Colonic mucosa (tissue), 4 donors: ENCODE measurements at regions not wholly inside any gene's neighbourhood (a gene's known extent, or its start where the extent isn't known, plus 50 kb on each side); places are given as distances from the start of the nearest gene placed in this dataset.

Experiments
- DNase-seq: peaks from one replicate; pipeline ENCODE4 v3.0.0-alpha.2; 2020
- H3K27ac ChIP-seq: fragments of 200-600 bp; one replicate; pipeline ENCODE4 v1.8.0; 2021
- H3K27me3 ChIP-seq: fragments of 200-600 bp; one replicate; pipeline ENCODE4 v1.8.0; 2021
- H3K36me3 ChIP-seq: fragments of 200-600 bp; one replicate; pipeline ENCODE4 v1.8.0; 2021
- H3K4me1 ChIP-seq: fragments of 200-600 bp; one replicate; pipeline ENCODE4 v1.8.0; 2021; ENCODE audit warnings: mild to moderate bottlenecking
- H3K4me3 ChIP-seq: fragments of 200-600 bp; one replicate; pipeline ENCODE4 v1.8.0; 2021
- H3K9ac ChIP-seq, 2 donors: one replicate each; pipeline ENCODE4 v1.7.0; 2013; ENCODE audit warnings: control low read depth in 2 of 2, low read depth in 2 of 2, low read length in 2 of 2
- H3K9me3 ChIP-seq: fragments of 200-600 bp; one replicate; pipeline ENCODE4 v1.8.0; 2021
- CTCF ChIP-seq: fragments of 200-600 bp; IDR thresholded peaks from one replicate; pipeline ENCODE4 v1.8.0; 2022; ENCODE audit warnings: antibody characterized with exemption, mild to moderate bottlenecking
- intact Hi-C: fragments of 100-400 bp; cut with DNase I; formaldehyde crosslinking; loops from one replicate; pipeline ENCODE4 v1.14.1; 2022
- donor health status: healthy.
- donor health status: DM: no; HTN: no; CAD: no.
- donor health status: DM: no; HTN: no; CAD: no.

- Histone ChIP-seq H3K4me3 (no peak overlapping the region), H3K27ac (no peak overlapping the region), H3K9me3 (no peaks in the 10 kb centered on the region), H3K36me3 (no peaks in the 10 kb centered on the region), H3K9ac (no peak overlapping the region), H3K4me1 (no peaks in the 10 kb centered on the region), H3K27me3 (no peaks in the 10 kb centered on the region)
- TF ChIP-seq CTCF = no peak
- intact Hi-C loops = loop anchor here (10.0 kb wide), 1 partner anchor 347 kb away; no protein-coding TSS in a partner anchor
- no peak for DNase-seq
Measured at GRCh38 chr17:71117466-71117865, 948.1 kb downstream of the KCNJ2 start.

DNA sequence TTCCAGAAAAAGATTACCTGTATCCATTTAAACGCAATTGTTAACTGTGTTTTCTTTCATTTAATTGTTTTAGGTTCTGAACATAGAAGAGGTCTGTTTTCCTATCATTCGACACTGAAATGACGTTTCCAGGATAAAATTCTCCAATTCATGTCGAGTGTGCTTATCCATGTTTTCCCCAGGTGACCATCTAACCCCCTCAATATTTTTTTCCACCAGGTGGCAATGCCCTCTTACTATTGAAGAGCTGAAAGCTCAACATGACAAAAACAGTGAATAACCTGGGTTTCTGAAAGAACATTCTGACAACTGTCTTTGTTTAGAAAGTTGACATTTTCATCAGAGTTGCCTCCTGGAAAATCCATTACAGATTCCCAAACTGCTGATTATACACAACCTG, 948.7 kb downstream of the KCNJ2 start:
- no peak for DNase-seq
- no peaks in the 10 kb centered on the region for H3K36me3 ChIP-seq
- no peak overlapping the region for H3K9ac ChIP-seq
- no peak overlapping the region for H3K4me3 ChIP-seq
- no peaks in the 10 kb centered on the region for H3K4me1 ChIP-seq
- peak; percentile 13 for TF ChIP-seq CTCF
- intact Hi-C loops = loop anchor here (10.0 kb wide), 1 partner anchor 347 kb away; no protein-coding TSS in a partner anchor
- no peak overlapping the region for H3K27ac ChIP-seq
- H3K9me3 ChIP-seq = no peaks in the 10 kb centered on the region
- H3K27me3 ChIP-seq = no peaks in the 10 kb centered on the region

DNA sequence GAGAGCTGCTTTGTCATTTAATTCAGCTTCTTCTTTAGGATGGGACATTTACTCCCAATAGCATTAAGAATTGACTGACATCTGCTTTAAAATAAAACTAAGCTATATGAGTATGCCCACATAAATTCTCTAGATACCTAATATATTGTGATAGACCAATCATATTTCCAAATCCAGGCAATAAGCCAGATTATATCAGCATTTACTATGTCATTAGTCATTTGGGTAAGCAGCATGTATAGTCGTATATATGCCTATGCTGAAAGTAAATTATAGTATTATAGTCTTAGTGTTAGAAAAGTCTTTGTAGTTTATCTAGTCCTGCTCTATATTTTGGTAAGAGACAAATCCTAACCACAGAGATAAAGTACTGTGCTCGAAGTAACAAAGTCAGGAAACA, 958.1 kb downstream of the KCNJ2 start:
- H3K4me1 ChIP-seq = no peaks in the 10 kb centered on the region
- no peaks in the 10 kb centered on the region for H3K27me3 ChIP-seq
- H3K4me3 ChIP-seq = no peak overlapping the region
- no peak overlapping the region for H3K27ac ChIP-seq
- TF ChIP-seq CTCF = no peak
- intact Hi-C loops = no loop called here
- no peak for DNase-seq
- H3K9ac ChIP-seq = no peak overlapping the region
- H3K9me3 ChIP-seq = no peaks in the 10 kb centered on the region
- H3K36me3 ChIP-seq = no peaks in the 10 kb centered on the region

DNA sequence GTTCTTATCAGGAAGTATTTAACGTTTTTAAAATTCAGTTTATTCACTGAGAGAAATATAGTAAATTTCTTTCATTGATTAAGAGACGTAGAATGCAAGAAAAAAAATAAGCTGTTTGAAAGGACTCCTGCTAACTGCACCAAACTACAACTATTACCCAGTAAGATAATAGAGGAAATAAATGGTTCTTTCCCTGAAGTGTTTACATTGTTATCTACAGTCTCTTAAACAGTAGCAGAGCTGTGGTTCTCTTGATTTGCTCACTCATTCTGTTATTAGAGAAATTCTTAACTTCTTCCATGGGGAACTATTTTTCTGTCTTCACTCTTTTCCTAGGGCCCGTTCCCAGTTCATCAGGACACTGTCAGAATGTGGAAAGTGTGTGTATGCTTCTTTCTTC, 973.0 kb downstream of the KCNJ2 start:
- Histone ChIP-seq H3K27ac (no peak overlapping the region), H3K36me3 (no peaks in the 10 kb centered on the region), H3K27me3 (no peaks in the 10 kb centered on the region), H3K9ac (no peak overlapping the region), H3K9me3 (no peaks in the 10 kb centered on the region), H3K4me3 (no peak overlapping the region), H3K4me1 (no peaks in the 10 kb centered on the region)
- TF ChIP-seq CTCF = no peak
- intact Hi-C loops = no loop called here
- DNase-seq = no peak

- H3K27me3 ChIP-seq = no peaks in the 10 kb centered on the region
- no peak overlapping the region for H3K9ac ChIP-seq
- intact Hi-C loops = no loop called here
- no peak overlapping the region for H3K4me3 ChIP-seq
- H3K36me3 ChIP-seq = no peaks in the 10 kb centered on the region
- H3K9me3 ChIP-seq = no peaks in the 10 kb centered on the region
- TF ChIP-seq CTCF = no peak
- no peak for DNase-seq
- H3K4me1 ChIP-seq = no peaks in the 10 kb centered on the region
- no peak overlapping the region for H3K27ac ChIP-seq
Measured at GRCh38 chr17:71145486-71145885, 975.3 kb upstream of the SOX9 start.

GRCh38 chr17:71147906-71148305, 972.9 kb upstream of the SOX9 start:
- Histone ChIP-seq H3K9ac (no peak overlapping the region), H3K4me1 (no peaks in the 10 kb centered on the region), H3K27ac (no peak overlapping the region), H3K4me3 (no peak overlapping the region), H3K27me3 (no peaks in the 10 kb centered on the region), H3K36me3 (no peaks in the 10 kb centered on the region), H3K9me3 (no peaks in the 10 kb centered on the region)
- intact Hi-C loops = no loop called here
- no peak for DNase-seq
- no peak for TF ChIP-seq CTCF
